ENCODE measurements at regions not wholly inside any gene's neighbourhood (a gene's known extent, or its start where the extent isn't known, plus 50 kb on each side); places are given as distances from the start of the nearest gene placed in this dataset.

GRCh38 chr5:96569332-96569731, 92.8 kb upstream of the CAST start:
- no peak for TF ChIP-seq CTCF (IDR thresholded peaks at IDR 0.05)
- TF ChIP-seq POLR2A (IDR thresholded peaks at IDR 0.05): no peak
- TF ChIP-seq EP300 (IDR thresholded peaks at IDR 0.05): no peak

Measured in tibial nerve (tissue), 4 donors.